ENCODE measurements at regions not wholly inside any gene's neighbourhood (a gene's known extent, or its start where the extent isn't known, plus 50 kb on each side); places are given as distances from the start of the nearest gene placed in this dataset.
"Not testable (repeated sequence)": the region's sequence is repeated elsewhere in the genome, so short reads cannot be mapped to it uniquely, and the experiment has no call there.

DNA sequence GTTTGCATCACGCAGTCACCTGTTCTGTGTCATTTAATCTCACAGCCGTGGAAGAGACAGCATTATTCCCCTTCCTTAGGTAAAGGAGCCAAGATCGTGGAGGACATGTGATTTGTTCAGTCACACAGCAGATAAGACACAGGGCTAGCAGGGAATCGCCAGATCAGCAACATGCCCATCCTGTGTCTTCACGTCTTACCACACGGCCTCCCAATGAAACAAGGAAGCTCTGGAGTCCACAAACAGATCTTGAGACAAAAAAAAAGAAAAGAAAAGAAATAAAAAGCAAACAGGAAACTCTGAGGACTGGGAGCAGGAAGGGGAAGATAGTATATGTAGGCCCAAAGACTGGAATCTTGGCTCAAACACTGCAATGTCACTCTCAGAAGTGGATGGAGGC is 155.3 kb downstream of the ADSS2 start:
- Histone ChIP-seq H3K9me2 (replicated peaks; ENCODE audit: low read length) (no peaks in the 10 kb centered on the region), H3F3A (ENCODE audit: low read length, unreplicated experiment) (no peaks in the 10 kb centered on the region), H3K4me3 (ENCODE audit: low read length) (no peak overlapping the region), H4K20me1 (ENCODE audit: low read length) (no peaks in the 10 kb centered on the region), H3K79me2 (ENCODE audit: low read length) (no peaks in the 10 kb centered on the region), H3K4me1 (ENCODE audit: insufficient read depth, low read length) (peaks cover 3% of the 10 kb centered on the region; the same call in 1 of the 2 replicates), H3K36me3 (ENCODE audit: low read depth, low read length) (no peaks in the 10 kb centered on the region), H3K9ac (ENCODE audit: low read length) (no peak overlapping the region), H2AFZ (ENCODE audit: low read length) (no peak overlapping the region), H3K27ac (ENCODE audit: low read length) (no peak overlapping the region), H3K9me3 (ENCODE audit: low read length) (no peaks in the 10 kb centered on the region), H3K4me2 (ENCODE audit: low read length) (no peak overlapping the region), H3K27me3 (ENCODE audit: low read length) (no peaks in the 10 kb centered on the region)
- ChIA-PET POLR2A (ENCODE audit: unreplicated experiment) (no interaction called here), CTCF (no interaction called here)
- DNase-seq (no peak), ATAC-seq (no peak)
- no TSS peak for BruUV-seq (replicated peaks)
- TF ChIP-seq EZH2 (IDR thresholded peaks at IDR 0.05; ENCODE audit: low read length, unreplicated experiment) = no peak
- TF ChIP-seq, protein P1, sequence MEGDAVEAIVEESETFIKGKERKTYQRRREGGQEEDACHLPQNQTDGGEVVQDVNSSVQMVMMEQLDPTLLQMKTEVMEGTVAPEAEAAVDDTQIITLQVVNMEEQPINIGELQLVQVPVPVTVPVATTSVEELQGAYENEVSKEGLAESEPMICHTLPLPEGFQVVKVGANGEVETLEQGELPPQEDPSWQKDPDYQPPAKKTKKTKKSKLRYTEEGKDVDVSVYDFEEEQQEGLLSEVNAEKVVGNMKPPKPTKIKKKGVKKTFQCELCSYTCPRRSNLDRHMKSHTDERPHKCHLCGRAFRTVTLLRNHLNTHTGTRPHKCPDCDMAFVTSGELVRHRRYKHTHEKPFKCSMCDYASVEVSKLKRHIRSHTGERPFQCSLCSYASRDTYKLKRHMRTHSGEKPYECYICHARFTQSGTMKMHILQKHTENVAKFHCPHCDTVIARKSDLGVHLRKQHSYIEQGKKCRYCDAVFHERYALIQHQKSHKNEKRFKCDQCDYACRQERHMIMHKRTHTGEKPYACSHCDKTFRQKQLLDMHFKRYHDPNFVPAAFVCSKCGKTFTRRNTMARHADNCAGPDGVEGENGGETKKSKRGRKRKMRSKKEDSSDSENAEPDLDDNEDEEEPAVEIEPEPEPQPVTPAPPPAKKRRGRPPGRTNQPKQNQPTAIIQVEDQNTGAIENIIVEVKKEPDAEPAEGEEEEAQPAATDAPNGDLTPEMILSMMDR (conservative IDR thresholded peaks at IDR 0.05; ENCODE audit: low read depth, low read length) = no peak
- no peak for TF ChIP-seq EZH2phosphoT487 (IDR thresholded peaks at IDR 0.05; ENCODE audit: borderline replicate concordance, low read length)
- intact Hi-C loops (cut with micrococcal nuclease) = no loop called here

DNA sequence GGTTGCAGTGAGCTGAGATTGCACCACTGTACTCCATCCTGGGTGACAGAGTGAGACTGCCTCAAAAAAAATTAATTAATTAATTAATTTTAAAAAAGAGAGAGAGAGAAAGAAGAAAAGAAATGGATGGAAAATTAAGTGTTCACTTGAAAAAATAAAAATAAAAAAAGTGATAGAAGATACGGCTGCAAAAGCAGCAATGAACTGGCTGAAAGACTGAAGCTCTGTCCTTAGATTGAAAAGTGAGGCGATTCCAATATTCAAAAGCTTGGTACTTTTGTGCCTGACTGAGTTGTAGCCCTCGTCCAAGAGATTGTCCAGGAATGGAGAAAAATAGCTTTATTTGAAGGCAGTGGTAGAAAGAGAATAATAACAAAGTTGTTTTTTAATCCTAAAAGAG is 154.6 kb downstream of the ADSS2 start:
- BruUV-seq (replicated peaks) = no TSS peak
- Histone ChIP-seq H3K27me3 (ENCODE audit: low read length) (no peaks in the 10 kb centered on the region), H3K36me3 (ENCODE audit: low read depth, low read length) (no peaks in the 10 kb centered on the region), H3K9me3 (ENCODE audit: low read length) (no peaks in the 10 kb centered on the region), H4K20me1 (ENCODE audit: low read length) (no peaks in the 10 kb centered on the region), H3K9me2 (replicated peaks; ENCODE audit: low read length) (no peaks in the 10 kb centered on the region), H2AFZ (ENCODE audit: low read length) (no peak overlapping the region), H3K4me1 (ENCODE audit: insufficient read depth, low read length) (peaks cover 3% of the 10 kb centered on the region; the same call in 1 of the 2 replicates), H3K79me2 (ENCODE audit: low read length) (no peaks in the 10 kb centered on the region), H3K4me3 (ENCODE audit: low read length) (no peak overlapping the region), H3K9ac (ENCODE audit: low read length) (no peak overlapping the region), H3F3A (ENCODE audit: low read length, unreplicated experiment) (no peaks in the 10 kb centered on the region), H3K4me2 (ENCODE audit: low read length) (no peak overlapping the region), H3K27ac (ENCODE audit: low read length) (no peak overlapping the region)
- DNase-seq (no peak), ATAC-seq (no peak)
- CTCF ChIA-PET = no interaction called here
- TF ChIP-seq, protein P1 (conservative IDR thresholded peaks at IDR 0.05; ENCODE audit: low read depth, low read length) = no peak
- no peak for TF ChIP-seq EZH2phosphoT487 (IDR thresholded peaks at IDR 0.05; ENCODE audit: borderline replicate concordance, low read length)
- POLR2A ChIA-PET (ENCODE audit: unreplicated experiment) = no interaction called here
- intact Hi-C loops (cut with micrococcal nuclease) = no loop called here

DNA sequence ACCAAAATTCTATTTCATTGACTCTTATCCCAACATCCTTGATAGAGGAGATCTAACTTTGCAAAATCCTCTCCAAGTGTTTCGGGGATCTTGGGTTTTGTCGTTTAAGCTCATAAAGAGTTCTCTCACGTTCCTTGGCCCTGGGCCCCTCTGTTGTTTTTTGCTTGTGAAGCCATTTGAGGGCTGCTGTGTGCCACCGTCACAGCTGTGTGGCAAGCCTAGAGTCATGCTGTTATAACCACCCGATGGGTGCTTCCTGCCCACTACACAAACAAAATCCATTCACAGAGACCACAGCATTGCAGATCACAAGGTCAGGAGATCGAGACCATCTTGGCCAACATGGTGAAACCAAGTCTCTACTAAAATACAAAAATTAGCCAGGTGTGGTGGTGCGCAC is 154.1 kb downstream of the ADSS2 start:
- no peak for ATAC-seq
- BruUV-seq (replicated peaks) = no TSS peak
- no peaks in the 10 kb centered on the region for H3K27me3 ChIP-seq (ENCODE audit: low read length)

DNA sequence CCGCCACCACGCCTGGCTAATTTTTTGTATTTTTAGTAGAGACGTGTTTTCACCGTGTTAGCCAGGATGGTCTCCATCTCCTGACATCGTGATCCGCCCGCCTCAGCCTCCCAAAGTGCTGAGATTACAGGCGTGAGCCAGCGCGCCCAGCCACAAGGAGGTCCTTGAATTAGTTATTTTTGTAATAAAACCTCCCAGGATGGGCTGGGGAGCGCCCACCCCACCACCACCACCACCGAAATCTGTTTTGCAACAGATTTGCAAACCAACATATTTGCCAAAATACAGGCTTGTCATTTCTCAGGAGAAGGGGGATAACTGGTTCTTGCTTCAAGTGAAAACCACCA is 151.7 kb downstream of the ADSS2 start:
- BruUV-seq (replicated peaks); intact Hi-C loops (cut with micrococcal nuclease): not testable (repeated sequence)
- CTCF ChIA-PET = interaction anchor here (0.6 to 0.7 kb wide), 5 partner anchors 26 to 956 kb away, joined by 3 to 4 read pairs (median 3); no protein-coding TSS in a partner anchor

More for the DNA sequence above, 154.1 kb downstream of the ADSS2 start:
- Histone ChIP-seq H3F3A (ENCODE audit: low read length, unreplicated experiment) (no peaks in the 10 kb centered on the region), H3K9me2 (replicated peaks; ENCODE audit: low read length) (no peaks in the 10 kb centered on the region), H3K36me3 (ENCODE audit: low read depth, low read length) (no peaks in the 10 kb centered on the region), H2AFZ (ENCODE audit: low read length) (no peak overlapping the region), H3K27ac (ENCODE audit: low read length) (no peak overlapping the region), H3K4me3 (ENCODE audit: low read length) (no peak overlapping the region), H3K4me1 (ENCODE audit: insufficient read depth, low read length) (peaks cover 7% of the 10 kb centered on the region), H4K20me1 (ENCODE audit: low read length) (no peaks in the 10 kb centered on the region), H3K4me2 (ENCODE audit: low read length) (no peak overlapping the region), H3K79me2 (ENCODE audit: low read length) (no peaks in the 10 kb centered on the region), H3K9ac (ENCODE audit: low read length) (no peak overlapping the region), H3K9me3 (ENCODE audit: low read length) (no peaks in the 10 kb centered on the region)
- POLR2A ChIA-PET (ENCODE audit: unreplicated experiment) = no interaction called here
- intact Hi-C loops (cut with micrococcal nuclease) = loop anchor here (2.0 kb wide), 1 partner anchor 953 kb away; no protein-coding TSS in a partner anchor
- TF ChIP-seq EZH2phosphoT487 (IDR thresholded peaks at IDR 0.05; ENCODE audit: borderline replicate concordance, low read length) (no peak), EZH2 (IDR thresholded peaks at IDR 0.05; ENCODE audit: low read length, unreplicated experiment) (no peak)
- TF ChIP-seq, protein P1 (conservative IDR thresholded peaks at IDR 0.05; ENCODE audit: low read depth, low read length) = no peak
- DNase-seq = no peak
- CTCF ChIA-PET = no interaction called here

More for the DNA sequence above, 151.7 kb downstream of the ADSS2 start:
- ATAC-seq; H3K79me2 ChIP-seq (ENCODE audit: low read length); DNase-seq; H3F3A ChIP-seq (ENCODE audit: low read length, unreplicated experiment); H3K9me2 ChIP-seq (replicated peaks; ENCODE audit: low read length); H3K36me3 ChIP-seq (ENCODE audit: low read depth, low read length); POLR2A ChIA-PET (ENCODE audit: unreplicated experiment); H3K27ac ChIP-seq (ENCODE audit: low read length); H4K20me1 ChIP-seq (ENCODE audit: low read length); H3K27me3 ChIP-seq (ENCODE audit: low read length); H3K9ac ChIP-seq (ENCODE audit: low read length); H3K9me3 ChIP-seq (ENCODE audit: low read length): not testable (repeated sequence)
- H3K4me1 ChIP-seq (ENCODE audit: insufficient read depth, low read length) = peaks cover 15% of the 10 kb centered on the region
- 0 out of 2 replicates have a peak overlapping the region, but pooled peaks have one; percentile 78 for H3K4me2 ChIP-seq (ENCODE audit: low read length)
- peak overlapping the region; percentile 92; the same call in 1 of the 2 replicates for H2AFZ ChIP-seq (ENCODE audit: low read length)
- H3K4me3 ChIP-seq (ENCODE audit: low read length) = peak overlapping the region; percentile 61; the same call in 1 of the 2 replicates

Measured in PC-3 (cell line).